MM.1S (cell line): ENCODE measurements at regions not wholly inside any gene's neighbourhood (a gene's known extent, or its start where the extent isn't known, plus 50 kb on each side); places are given as distances from the start of the nearest gene placed in this dataset.

Experiments
- CTCF ChIP-seq: fragments of 300-600 bp; sonication (generic); IDR thresholded peaks from 2 replicates; pipeline ENCODE4 v1.5.1; 2016; ENCODE audit warnings: antibody characterized with exemption, low read length, mixed read lengths
- EZH2 ChIP-seq: fragments of 300-600 bp; sonication (generic); optimal IDR thresholded peaks from 2 replicates; pipeline ENCODE3; 2017; ENCODE audit warnings: low read depth, mild to moderate bottlenecking, antibody characterized with exemption, low read length, mixed read lengths
- EZH2phosphoT487 ChIP-seq: fragments of 300-600 bp; sonication (generic); IDR thresholded peaks from 2 replicates; pipeline ENCODE4 v1.6.1; 2018; ENCODE audit warnings: antibody characterized with exemption, low read length

- TF ChIP-seq CTCF (no peak), EZH2phosphoT487 (no peak), EZH2 (no peak)
Measured at GRCh38 chr13:43953370-43953769, 73.7 kb downstream of the LACC1 start.
